Astrocyte (in vitro differentiated cells and primary cell): ENCODE measurements at regions not wholly inside any gene's neighbourhood (a gene's known extent, or its start where the extent isn't known, plus 50 kb on each side); places are given as distances from the start of the nearest gene placed in this dataset.

ENCODE experiments used
- DNase-seq: peaks from one replicate; pipeline ENCODE4 v3.0.0-alpha.2; 2010; ENCODE audit warnings: low read depth
- FAIRE-seq: peaks from 2 replicates; lab custom pipeline; 2011; peaks lifted over from hg19 to GRCh38; lab: Jason Lieb, UNC
- H2AFZ ChIP-seq: 2 replicates; pipeline ENCODE4 v1.6.0; 2012; ENCODE audit warnings: low read depth, low read length, inconsistent platforms
- H3K27ac ChIP-seq: 2 replicates; pipeline ENCODE4 v1.5.1; 2011; ENCODE audit warnings: low read depth, low read length, inconsistent platforms
- H3K27me3 ChIP-seq: 2 replicates; pipeline ENCODE4 v1.6.0; 2011; ENCODE audit warnings: low read length, inconsistent platforms; ENCODE audit not compliant: insufficient read depth
- H3K36me3 ChIP-seq: 2 replicates; pipeline ENCODE4 v1.5.1; 2011; ENCODE audit warnings: low read length, inconsistent platforms; ENCODE audit not compliant: insufficient read depth
- H3K4me1 ChIP-seq: 2 replicates; pipeline ENCODE4 v1.5.1; 2011; ENCODE audit warnings: low read length, inconsistent platforms; ENCODE audit not compliant: insufficient read depth
- H3K4me2 ChIP-seq: 2 replicates; pipeline ENCODE4 v1.6.0; 2012; ENCODE audit warnings: low read length, inconsistent platforms
- H3K4me3 ChIP-seq: 2 replicates; pipeline ENCODE4 v1.5.1; 2011; ENCODE audit warnings: low read depth, mild to moderate bottlenecking, low read length, inconsistent platforms; ENCODE audit not compliant: insufficient read depth
- H3K79me2 ChIP-seq: 2 replicates; pipeline ENCODE4 v1.6.0; 2012; ENCODE audit warnings: mild to moderate bottlenecking, low read length, inconsistent platforms; ENCODE audit not compliant: insufficient read depth
- H3K9ac ChIP-seq: 2 replicates; pipeline ENCODE4 v1.6.0; 2012; ENCODE audit warnings: mild to moderate bottlenecking, low read length, inconsistent platforms
- H3K9me3 ChIP-seq: 2 replicates; pipeline ENCODE4 v1.5.1; 2012; ENCODE audit warnings: low read depth, mild to moderate bottlenecking, low read length, inconsistent platforms; ENCODE audit not compliant: insufficient read depth
- H4K20me1 ChIP-seq: 2 replicates; pipeline ENCODE4 v1.6.0; 2012; ENCODE audit warnings: low read length, inconsistent platforms; ENCODE audit not compliant: insufficient read depth
- H3K27ac Mint-ChIP-seq: one replicate; pipeline ENCODE4 v1.8.0; 2021; ENCODE audit warnings: mild to moderate bottlenecking, mixed read lengths; ENCODE audit not compliant: unreplicated experiment
- H3K27me3 Mint-ChIP-seq: one replicate; pipeline ENCODE4 v1.8.0; 2021; ENCODE audit warnings: low read depth, mixed read lengths; ENCODE audit not compliant: unreplicated experiment
- H3K36me3 Mint-ChIP-seq: one replicate; pipeline ENCODE4 v1.8.0; 2021; ENCODE audit warnings: low read depth, mixed read lengths; ENCODE audit not compliant: unreplicated experiment
- H3K4me1 Mint-ChIP-seq: one replicate; pipeline ENCODE4 v1.8.0; 2021; ENCODE audit warnings: low read depth, mixed read lengths; ENCODE audit not compliant: unreplicated experiment
- H3K4me3 Mint-ChIP-seq: one replicate; pipeline ENCODE4 v1.8.0; 2021; ENCODE audit warnings: mild to moderate bottlenecking, moderate library complexity, mixed read lengths; ENCODE audit not compliant: unreplicated experiment
- H3K9me3 Mint-ChIP-seq: one replicate; pipeline ENCODE4 v1.8.0; 2021; ENCODE audit warnings: mild to moderate bottlenecking, mixed read lengths; ENCODE audit not compliant: unreplicated experiment
- EZH2 ChIP-seq: IDR thresholded peaks from 2 replicates; pipeline ENCODE4 v1.6.1; 2012; ENCODE audit warnings: mild to moderate bottlenecking, low read length, inconsistent platforms; ENCODE audit not compliant: insufficient read depth
- TF ChIP-seq, protein P1 (sequence below): IDR thresholded peaks from 2 replicates; pipeline ENCODE4 v1.5.1; 2011; ENCODE audit warnings: low read depth, mild to moderate bottlenecking, inconsistent platforms, low read length, moderate library complexity; ENCODE audit not compliant: insufficient read depth

DNA sequence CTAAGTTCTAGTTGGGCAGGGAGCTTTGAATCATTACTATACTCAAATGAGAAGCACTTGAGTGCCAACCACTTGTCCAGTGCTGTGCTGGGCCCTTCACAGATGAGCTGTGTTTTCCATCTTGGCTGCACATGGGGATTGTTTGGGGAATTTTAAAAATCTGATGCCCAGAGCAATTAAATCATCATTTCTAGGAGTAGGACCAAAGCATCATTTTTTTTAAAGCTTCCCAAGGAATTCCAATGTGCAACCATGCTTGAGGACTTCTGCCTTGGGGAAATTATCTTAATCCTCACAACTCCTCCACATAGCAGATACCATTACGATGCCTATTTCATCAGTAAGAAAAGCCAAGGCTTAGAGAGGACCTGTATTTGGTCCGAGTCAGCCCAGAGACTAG, 131.4 kb downstream of the TMEM174 start:
- peaks cover 6% of the 10 kb centered on the region for H3K4me1 ChIP-seq
- DNase-seq: no peak
- Mint-ChIP-seq H3K36me3 (peaks cover 2% of the 10 kb centered on the region), H3K4me3 (no peak overlapping the region), H3K27ac (peak overlapping the region; percentile 55), H3K4me1 (no peaks in the 10 kb centered on the region), H3K9me3 (peaks cover 35% of the 10 kb centered on the region), H3K27me3 (peaks cover 85% of the 10 kb centered on the region)
- no peaks in the 10 kb centered on the region for H3K36me3 ChIP-seq
- no peak overlapping the region for H3K4me3 ChIP-seq
- H3K9ac ChIP-seq: no peak overlapping the region
- H3K27me3 ChIP-seq: peaks cover 37% of the 10 kb centered on the region
- no peaks in the 10 kb centered on the region for H4K20me1 ChIP-seq
- H2AFZ ChIP-seq: no peak overlapping the region
- no peaks in the 10 kb centered on the region for H3K9me3 ChIP-seq
- FAIRE-seq: no peak
- no peaks in the 10 kb centered on the region for H3K79me2 ChIP-seq
- H3K4me2 ChIP-seq: no peak overlapping the region
- H3K27ac ChIP-seq: no peak overlapping the region
- no peak for TF ChIP-seq EZH2
- TF ChIP-seq, protein P1, sequence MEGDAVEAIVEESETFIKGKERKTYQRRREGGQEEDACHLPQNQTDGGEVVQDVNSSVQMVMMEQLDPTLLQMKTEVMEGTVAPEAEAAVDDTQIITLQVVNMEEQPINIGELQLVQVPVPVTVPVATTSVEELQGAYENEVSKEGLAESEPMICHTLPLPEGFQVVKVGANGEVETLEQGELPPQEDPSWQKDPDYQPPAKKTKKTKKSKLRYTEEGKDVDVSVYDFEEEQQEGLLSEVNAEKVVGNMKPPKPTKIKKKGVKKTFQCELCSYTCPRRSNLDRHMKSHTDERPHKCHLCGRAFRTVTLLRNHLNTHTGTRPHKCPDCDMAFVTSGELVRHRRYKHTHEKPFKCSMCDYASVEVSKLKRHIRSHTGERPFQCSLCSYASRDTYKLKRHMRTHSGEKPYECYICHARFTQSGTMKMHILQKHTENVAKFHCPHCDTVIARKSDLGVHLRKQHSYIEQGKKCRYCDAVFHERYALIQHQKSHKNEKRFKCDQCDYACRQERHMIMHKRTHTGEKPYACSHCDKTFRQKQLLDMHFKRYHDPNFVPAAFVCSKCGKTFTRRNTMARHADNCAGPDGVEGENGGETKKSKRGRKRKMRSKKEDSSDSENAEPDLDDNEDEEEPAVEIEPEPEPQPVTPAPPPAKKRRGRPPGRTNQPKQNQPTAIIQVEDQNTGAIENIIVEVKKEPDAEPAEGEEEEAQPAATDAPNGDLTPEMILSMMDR: no peak

DNA sequence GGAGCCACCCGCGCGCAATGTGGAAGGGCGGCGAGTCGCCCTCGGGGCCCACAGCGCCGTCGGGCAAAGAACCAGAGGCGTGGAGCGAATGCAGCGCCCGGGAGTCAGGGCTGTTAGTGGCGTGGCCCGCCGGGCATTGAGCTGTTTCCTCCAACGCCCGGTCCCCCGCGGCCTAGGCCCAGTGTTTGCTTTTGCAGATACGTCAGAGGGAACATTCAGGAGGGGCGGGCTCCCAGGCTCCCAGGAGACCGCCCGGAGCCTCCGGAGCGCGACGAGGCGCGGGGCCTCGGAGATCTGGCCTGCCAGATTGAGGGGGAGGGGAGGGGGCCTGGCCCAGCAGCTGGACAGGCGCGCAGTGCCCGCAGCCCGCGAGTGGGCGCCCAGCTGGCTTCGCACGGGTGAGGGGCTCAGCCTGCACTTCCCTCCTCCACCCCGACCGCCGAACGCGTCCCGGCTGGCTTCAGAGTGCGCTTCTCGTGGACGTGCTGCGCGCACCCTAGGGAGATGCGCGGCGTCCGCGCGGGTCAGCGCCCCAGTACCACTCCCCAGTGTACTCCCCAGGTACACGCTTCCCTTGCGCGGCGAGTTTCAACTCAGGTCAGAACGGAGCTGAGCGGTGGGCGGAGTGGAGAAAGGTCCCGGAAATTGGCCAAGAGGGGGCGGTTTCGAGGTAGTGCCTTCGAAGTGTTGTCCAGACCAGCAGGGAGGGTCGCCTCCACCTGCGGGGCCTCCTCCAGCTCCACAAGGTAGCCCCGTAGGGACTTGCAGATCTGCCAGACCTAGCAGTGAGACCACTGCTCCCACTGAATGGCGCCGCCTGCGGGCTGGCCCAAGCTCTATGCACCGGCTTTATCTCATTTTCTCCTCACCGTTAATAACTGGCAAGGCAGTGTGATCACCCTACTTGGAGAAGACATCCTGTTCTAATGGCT, 130.4 kb downstream of the TMEM174 start:
- no peak overlapping the region for H3K27ac ChIP-seq
- H3K27me3 ChIP-seq: peaks cover 46% of the 10 kb centered on the region
- peaks cover 91% of the 10 kb centered on the region for H3K27me3 Mint-ChIP-seq
- H3K9ac ChIP-seq: no peak overlapping the region
- no peaks in the 10 kb centered on the region for H3K79me2 ChIP-seq
- no peaks in the 10 kb centered on the region for H3K9me3 ChIP-seq
- H3K4me3 ChIP-seq: peak overlapping the region; percentile 43
- TF ChIP-seq, protein P1: peak; percentile 36
- peak; percentile 36 for TF ChIP-seq EZH2
- peaks cover 2% of the 10 kb centered on the region for H3K4me1 Mint-ChIP-seq
- no peak for FAIRE-seq
- H3K9me3 Mint-ChIP-seq: peaks cover 35% of the 10 kb centered on the region
- DNase-seq: no peak
- H3K36me3 ChIP-seq: no peaks in the 10 kb centered on the region
- H3K4me3 Mint-ChIP-seq: no peak overlapping the region
- H3K36me3 Mint-ChIP-seq: peaks cover 2% of the 10 kb centered on the region
- H3K4me2 ChIP-seq: peak overlapping the region; percentile 80
- H2AFZ ChIP-seq: peak overlapping the region; percentile 86
- no peak overlapping the region for H3K27ac Mint-ChIP-seq
- H4K20me1 ChIP-seq: no peaks in the 10 kb centered on the region
- peaks cover 16% of the 10 kb centered on the region for H3K4me1 ChIP-seq

DNA sequence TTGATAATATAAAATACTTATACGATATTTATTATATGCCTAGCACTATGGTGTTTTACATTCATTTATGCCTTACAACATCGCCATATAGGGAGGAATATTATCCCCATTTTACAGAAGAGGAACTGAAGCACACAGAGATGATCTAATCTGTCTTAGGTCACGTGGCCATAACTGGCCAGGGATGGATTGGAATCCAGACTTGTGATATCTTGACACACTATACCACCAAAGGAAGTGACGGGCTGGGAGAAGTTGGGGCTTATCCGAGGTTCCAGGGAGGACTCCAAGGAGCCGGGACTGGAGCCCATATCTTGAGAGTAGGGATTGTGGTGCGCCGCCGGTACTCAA, 129.8 kb downstream of the TMEM174 start:
- peaks cover 37% of the 10 kb centered on the region for H3K9me3 Mint-ChIP-seq
- peak overlapping the region; percentile 37 for H3K27ac Mint-ChIP-seq

More for the DNA sequence above, 129.8 kb downstream of the TMEM174 start:
- Histone ChIP-seq H3K4me3 (no peak overlapping the region), H4K20me1 (no peaks in the 10 kb centered on the region), H3K9ac (no peak overlapping the region), H3K4me2 (peak overlapping the region; percentile 80), H3K36me3 (no peaks in the 10 kb centered on the region), H2AFZ (peak overlapping the region; percentile 86), H3K27me3 (peaks cover 52% of the 10 kb centered on the region), H3K9me3 (no peaks in the 10 kb centered on the region), H3K4me1 (peaks cover 19% of the 10 kb centered on the region), H3K27ac (no peak overlapping the region), H3K79me2 (no peaks in the 10 kb centered on the region)
- no peak overlapping the region for H3K4me3 Mint-ChIP-seq
- no peak for FAIRE-seq
- peaks cover 88% of the 10 kb centered on the region for H3K27me3 Mint-ChIP-seq
- peaks cover 2% of the 10 kb centered on the region for H3K36me3 Mint-ChIP-seq
- TF ChIP-seq, protein P1: no peak
- TF ChIP-seq EZH2: no peak
- DNase-seq: no peak
- H3K4me1 Mint-ChIP-seq: peaks cover 2% of the 10 kb centered on the region
